CD4-positive, alpha-beta T cell (primary cell): ENCODE measurements at regions not wholly inside any gene's neighbourhood (a gene's known extent, or its start where the extent isn't known, plus 50 kb on each side); places are given as distances from the start of the nearest gene placed in this dataset.

Experiments
- ATAC-seq: fragments of 200-7000 bp; cut with Tn5 transposase; one replicate; pipeline ENCODE4 v1.10.0; 2022; ENCODE audit warnings: mild to moderate bottlenecking; ENCODE audit not compliant: poor library complexity
- CTCF ChIA-PET: fragments of 350-600 bp; sonication (Branson Sonifier 250); formaldehyde crosslinking; loops from one replicate; lab custom pipeline; 2021; ENCODE audit warnings: antibody characterized with exemption, inconsistent platforms; lab: Charles Lee
- POLR2A ChIA-PET: fragments of 350-600 bp; sonication (Branson Sonifier 250); formaldehyde crosslinking; loops from one replicate; lab custom pipeline; 2021; ENCODE audit warnings: antibody characterized with exemption, inconsistent platforms; lab: Charles Lee
- DNase-seq, 14 experiments: peaks; one replicate each; pipeline ENCODE4 v3.0.0-alpha.2; 2013 to 2020; ENCODE audit warnings: mixed read lengths in 2 of 14
- H3K27ac ChIP-seq, 2 donors: one replicate each; pipeline versions ENCODE4 v1.5.1 to v1.7.0; 2013; ENCODE audit warnings: low read length in 2 of 2, low read depth in 1 of 2, mild to moderate bottlenecking in 1 of 2
- H3K27me3 ChIP-seq, 2 experiments: 1 replicate in 1 of 2; 2 replicates in 1 of 2; pipeline versions ENCODE4 v1.6.1 to v1.7.0; 2013; ENCODE audit warnings: low read length in 2 of 2, control low read depth in 1 of 2, mild to moderate bottlenecking in 1 of 2, moderate library complexity in 1 of 2; ENCODE audit not compliant: insufficient read depth in 2 of 2, control insufficient read depth in 1 of 2
- H3K36me3 ChIP-seq: one replicate; pipeline ENCODE4 v1.6.1; 2013; ENCODE audit warnings: low read length, control low read depth; ENCODE audit not compliant: insufficient read depth
- H3K4me1 ChIP-seq: one replicate; pipeline ENCODE4 v1.6.1; 2013; ENCODE audit warnings: low read length, control low read depth; ENCODE audit not compliant: insufficient read depth
- H3K4me3 ChIP-seq: one replicate; pipeline ENCODE4 v1.5.1; 2013; ENCODE audit warnings: mild to moderate bottlenecking, low read length, moderate library complexity
- H3K9me3 ChIP-seq, 2 experiments: 1 replicate in 1 of 2; 2 replicates in 1 of 2; pipeline versions ENCODE4 v1.6.1 to v1.7.0; 2013; ENCODE audit warnings: low read length in 2 of 2, mild to moderate bottlenecking in 2 of 2, control low read depth in 1 of 2, moderate library complexity in 1 of 2; ENCODE audit not compliant: control insufficient read depth in 1 of 2, insufficient read depth in 1 of 2
- H3K27ac Mint-ChIP-seq: one replicate; pipeline ENCODE4 v1.8.0; 2020; ENCODE audit warnings: mixed read lengths
- H3K27me3 Mint-ChIP-seq: one replicate; pipeline ENCODE4 v1.8.0; 2021; ENCODE audit warnings: mixed read lengths
- H3K36me3 Mint-ChIP-seq: one replicate; pipeline ENCODE4 v1.8.0; 2021; ENCODE audit warnings: low read depth, mixed read lengths
- H3K4me1 Mint-ChIP-seq: one replicate; pipeline ENCODE4 v1.8.0; 2021; ENCODE audit warnings: low read depth, mixed read lengths
- H3K4me3 Mint-ChIP-seq: one replicate; pipeline ENCODE4 v1.8.0; 2020; ENCODE audit warnings: mild to moderate bottlenecking, mixed read lengths
- H3K9me3 Mint-ChIP-seq: one replicate; pipeline ENCODE4 v1.8.0; 2020; ENCODE audit warnings: mixed read lengths
- CTCF ChIP-seq: fragments of 200-600 bp; IDR thresholded peaks from one replicate; pipeline ENCODE4 v1.8.0; 2022; ENCODE audit warnings: antibody characterized with exemption, mild to moderate bottlenecking
- intact Hi-C, 2 experiments: fragments of 100-400 bp; cut with DNase I in 1 of 2; cut with micrococcal nuclease in 1 of 2; formaldehyde crosslinking; loops; one replicate each; pipeline versions ENCODE4 v1.15.1 to v1.9.0; 2023 to 2025; cut with DNase I, micrococcal nuclease

- H3K36me3 ChIP-seq, result no peaks in the 10 kb centered on the region
- no peak overlapping the region for H3K27ac ChIP-seq
- TF ChIP-seq CTCF, result no peak
- peaks cover 7 to 38% of the 10 kb centered on the region in 2 experiments for H3K9me3 ChIP-seq
- no peak for DNase-seq
- H3K4me3 Mint-ChIP-seq, result no peak overlapping the region
- H3K9me3 Mint-ChIP-seq, result peaks cover 17% of the 10 kb centered on the region
- ATAC-seq, result no peak
- intact Hi-C loops, result loop anchor here in 1 of 2 experiments (10.0 kb wide), 1 partner anchor 51 kb away; no protein-coding TSS in a partner anchor
- ChIA-PET CTCF (no interaction called here), POLR2A (no interaction called here)
- peaks cover 81% of the 10 kb centered on the region for H3K27me3 Mint-ChIP-seq
- H3K27ac Mint-ChIP-seq, result no peak overlapping the region
- H3K4me3 ChIP-seq, result no peak overlapping the region
- no peaks in the 10 kb centered on the region for H3K4me1 ChIP-seq
- peaks cover under 1% of the 10 kb centered on the region for H3K36me3 Mint-ChIP-seq
- peaks cover 67 to 74% of the 10 kb centered on the region in 2 experiments for H3K27me3 ChIP-seq
- H3K4me1 Mint-ChIP-seq, result no peaks in the 10 kb centered on the region
Measured at GRCh38 chr6:28743271-28743789, 180.5 kb downstream of the TRIM27 start.

GRCh38 chr6:28747083-28747630 lies 176.6 kb downstream of the TRIM27 start:
- H3K4me3 ChIP-seq, result no peak overlapping the region
- no peaks in the 10 kb centered on the region for H3K4me1 Mint-ChIP-seq
- POLR2A ChIA-PET, result no interaction called here
- CTCF ChIA-PET, result no interaction called here
- H3K9me3 Mint-ChIP-seq, result peaks cover 18% of the 10 kb centered on the region
- no peaks in the 10 kb centered on the region for H3K36me3 ChIP-seq
- H3K4me3 Mint-ChIP-seq, result no peak overlapping the region
- ATAC-seq, result no peak
- H3K27me3 Mint-ChIP-seq, result peaks cover 90% of the 10 kb centered on the region
- intact Hi-C loops, result loop anchor here in 1 of 2 experiments (10.0 kb wide), 1 partner anchor 48 kb away; no protein-coding TSS in a partner anchor
- no peaks in the 10 kb centered on the region for H3K4me1 ChIP-seq
- peaks cover 7% of the 10 kb centered on the region for H3K36me3 Mint-ChIP-seq
- no peak overlapping the region for H3K27ac ChIP-seq
- peaks cover 14 to 33% of the 10 kb centered on the region in 2 experiments for H3K9me3 ChIP-seq
- TF ChIP-seq CTCF, result no peak
- no peak for DNase-seq
- peaks cover 41 to 58% of the 10 kb centered on the region in 2 experiments for H3K27me3 ChIP-seq
- H3K27ac Mint-ChIP-seq, result no peak overlapping the region

GRCh38 chr6:28747631-28748157 lies 176.1 kb downstream of the TRIM27 start:
- Mint-ChIP-seq H3K4me1 (no peaks in the 10 kb centered on the region), H3K4me3 (no peak overlapping the region), H3K36me3 (peaks cover 7% of the 10 kb centered on the region), H3K27me3 (peaks cover 92% of the 10 kb centered on the region), H3K9me3 (peaks cover 18% of the 10 kb centered on the region), H3K27ac (no peak overlapping the region)
- H3K27me3 ChIP-seq, result peaks cover 36 to 62% of the 10 kb centered on the region in 2 experiments
- TF ChIP-seq CTCF, result no peak
- ATAC-seq, result no peak
- no peak overlapping the region for H3K4me3 ChIP-seq
- intact Hi-C loops, result loop anchor here in 1 of 2 experiments (10.0 kb wide), 1 partner anchor 47 kb away; no protein-coding TSS in a partner anchor
- ChIA-PET CTCF (no interaction called here), POLR2A (no interaction called here)
- no peak overlapping the region for H3K27ac ChIP-seq
- no peaks in the 10 kb centered on the region for H3K4me1 ChIP-seq
- H3K9me3 ChIP-seq, result peaks cover 14 to 29% of the 10 kb centered on the region in 2 experiments
- no peaks in the 10 kb centered on the region for H3K36me3 ChIP-seq
- DNase-seq, result no peak
